PC-9 (cell line): ENCODE measurements at regions not wholly inside any gene's neighbourhood (a gene's known extent, or its start where the extent isn't known, plus 50 kb on each side); places are given as distances from the start of the nearest gene placed in this dataset.

ENCODE experiments used
- BruUV-seq: library from RNA; stranded (reverse); fragments of 400-500 nt; replicated peaks from 2 replicates; lab custom pipeline; 2021; lab: Mats Ljungman, UMichigan
- CTCF ChIA-PET: fragments of 300-600 bp; sonication (Branson Sonifier 250); formaldehyde crosslinking; loops from one replicate; lab custom pipeline; 2022; ENCODE audit warnings: antibody characterized with exemption; lab: Charles Lee
- POLR2A ChIA-PET: fragments of 300-600 bp; sonication (Branson Sonifier 250); formaldehyde crosslinking; loops from one replicate; lab custom pipeline; 2022; ENCODE audit warnings: antibody characterized with exemption; ENCODE audit not compliant: unreplicated experiment; lab: Charles Lee
- DNase-seq, 2 experiments: peaks; one replicate each; pipeline versions ENCODE4 v3.0.0 to v3.0.0-alpha.2; 2015 to 2022; ENCODE audit warnings: mixed read lengths in 1 of 2
- H2AFZ ChIP-seq: fragments of 200-600 bp; sonication (generic); 2 replicates; pipeline ENCODE4 v1.8.1; 2017; ENCODE audit warnings: antibody characterized with exemption
- H3F3A ChIP-seq: fragments of 200-600 bp; sonication (generic); 2 replicates; pipeline ENCODE4 v1.8.1; 2017; ENCODE audit warnings: antibody characterized with exemption, mild to moderate bottlenecking, low read depth; ENCODE audit not compliant: insufficient read depth
- H3K27ac ChIP-seq: fragments of 200-600 bp; sonication (generic); 2 replicates; pipeline ENCODE4 v1.6.1; 2016; ENCODE audit warnings: mixed run types
- H3K27me3 ChIP-seq: fragments of 200-600 bp; sonication (generic); 2 replicates; pipeline ENCODE4 v1.6.1; 2016; ENCODE audit warnings: low read depth, mixed run types; ENCODE audit not compliant: insufficient read depth
- H3K36me3 ChIP-seq: fragments of 200-600 bp; sonication (generic); 2 replicates; pipeline ENCODE4 v1.6.1; 2016; ENCODE audit warnings: low read depth, mixed run types
- H3K4me1 ChIP-seq: fragments of 200-600 bp; sonication (generic); replicated peaks from 2 replicates; pipeline ENCODE4 v1.6.1; 2016; ENCODE audit warnings: mixed run types; ENCODE audit not compliant: insufficient read depth
- H3K4me2 ChIP-seq: fragments of 200-600 bp; sonication (generic); 2 replicates; pipeline ENCODE4 v1.6.1; 2017; ENCODE audit warnings: mixed run types
- H3K4me3 ChIP-seq: fragments of 200-600 bp; sonication (generic); 2 replicates; pipeline ENCODE4 v1.6.1; 2016; ENCODE audit warnings: mixed run types
- H3K79me2 ChIP-seq: fragments of 200-600 bp; sonication (generic); 2 replicates; pipeline ENCODE4 v1.6.1; 2017; ENCODE audit warnings: low read depth, mixed run types
- H3K9me2 ChIP-seq: fragments of 200-600 bp; sonication (generic); 2 replicates; pipeline ENCODE4 v1.8.1; 2017; ENCODE audit warnings: mild to moderate bottlenecking; ENCODE audit not compliant: insufficient read depth
- H3K9me3 ChIP-seq: fragments of 200-600 bp; sonication (generic); 2 replicates; pipeline ENCODE4 v1.8.1; 2016; ENCODE audit warnings: low read depth; ENCODE audit not compliant: insufficient read depth
- H4K20me1 ChIP-seq: fragments of 200-600 bp; sonication (generic); 2 replicates; pipeline ENCODE4 v1.8.1; 2017; ENCODE audit not compliant: insufficient read depth
- CTCF ChIP-seq: fragments of 200-600 bp; sonication (generic); conservative IDR thresholded peaks from 2 replicates; pipeline ENCODE4 v1.6.1; 2017; ENCODE audit warnings: mixed run types, antibody characterized with exemption, mild to moderate bottlenecking, moderate library complexity
- EZH2 ChIP-seq: fragments of 200-600 bp; sonication (generic); IDR thresholded peaks from 2 replicates; pipeline ENCODE4 v1.8.0; 2017; ENCODE audit warnings: antibody characterized with exemption, low read depth
- intact Hi-C: fragments of 100-400 bp; cut with micrococcal nuclease; formaldehyde crosslinking; loops from one replicate; pipeline ENCODE4 v1.10.0; 2022; ENCODE audit not compliant: unreplicated experiment

- ChIA-PET CTCF (no interaction called here), POLR2A (no interaction called here)
- no peaks in the 10 kb centered on the region for H3K27me3 ChIP-seq
- H3K4me3 ChIP-seq = no peak overlapping the region
- no peaks in the 10 kb centered on the region for H3K9me3 ChIP-seq
- no peaks in the 10 kb centered on the region for H3K9me2 ChIP-seq
- H3K36me3 ChIP-seq = no peaks in the 10 kb centered on the region
- DNase-seq = no peak
- H3F3A ChIP-seq = no peaks in the 10 kb centered on the region
- no peak overlapping the region for H3K27ac ChIP-seq
- BruUV-seq = no TSS peak
- no peak for TF ChIP-seq CTCF
- no peak for TF ChIP-seq EZH2
- no peaks in the 10 kb centered on the region for H3K4me1 ChIP-seq
- H2AFZ ChIP-seq = no peak overlapping the region
- no peaks in the 10 kb centered on the region for H3K79me2 ChIP-seq
- no peaks in the 10 kb centered on the region for H4K20me1 ChIP-seq
- no peak overlapping the region for H3K4me2 ChIP-seq
- intact Hi-C loops = no loop called here
Measured at GRCh38 chr20:18984238-18985200, 170.9 kb downstream of the SCP2D1 start.

GRCh38 chr20:18985551-18985950 lies 172.0 kb downstream of the SCP2D1 start:
- no TSS peak for BruUV-seq
- no peaks in the 10 kb centered on the region for H3K9me2 ChIP-seq
- H2AFZ ChIP-seq = no peak overlapping the region
- CTCF ChIA-PET = no interaction called here
- no peaks in the 10 kb centered on the region for H3K4me1 ChIP-seq
- no peaks in the 10 kb centered on the region for H3K79me2 ChIP-seq
- POLR2A ChIA-PET = no interaction called here
- no peak overlapping the region for H3K4me3 ChIP-seq
- no peaks in the 10 kb centered on the region for H3K36me3 ChIP-seq
- TF ChIP-seq EZH2 (no peak), CTCF (no peak)
- no peak overlapping the region for H3K27ac ChIP-seq
- no peaks in the 10 kb centered on the region for H3K27me3 ChIP-seq
- no peaks in the 10 kb centered on the region for H3K9me3 ChIP-seq
- DNase-seq = no peak
- no peaks in the 10 kb centered on the region for H3F3A ChIP-seq
- H3K4me2 ChIP-seq = no peak overlapping the region
- intact Hi-C loops = no loop called here
- no peaks in the 10 kb centered on the region for H4K20me1 ChIP-seq

GRCh38 chr20:18986146-18986830 lies 172.7 kb downstream of the SCP2D1 start:
- intact Hi-C loops = no loop called here
- CTCF ChIA-PET = no interaction called here

More at GRCh38 chr20:18986146-18986830, 172.7 kb downstream of the SCP2D1 start:
- H3K36me3 ChIP-seq = no peaks in the 10 kb centered on the region
- DNase-seq = no peak
- no peaks in the 10 kb centered on the region for H4K20me1 ChIP-seq
- no peaks in the 10 kb centered on the region for H3F3A ChIP-seq
- POLR2A ChIA-PET = no interaction called here
- no peak overlapping the region for H3K27ac ChIP-seq
- H3K9me2 ChIP-seq = no peaks in the 10 kb centered on the region
- H3K4me3 ChIP-seq = no peak overlapping the region
- no peak overlapping the region for H2AFZ ChIP-seq
- BruUV-seq = no TSS peak
- TF ChIP-seq EZH2 (no peak), CTCF (no peak)
- H3K4me2 ChIP-seq = no peak overlapping the region
- H3K9me3 ChIP-seq = no peaks in the 10 kb centered on the region
- H3K27me3 ChIP-seq = no peaks in the 10 kb centered on the region
- no peaks in the 10 kb centered on the region for H3K79me2 ChIP-seq
- H3K4me1 ChIP-seq = no peaks in the 10 kb centered on the region
